Myocyte (in vitro differentiated cells): ENCODE measurements at regions not wholly inside any gene's neighbourhood (a gene's known extent, or its start where the extent isn't known, plus 50 kb on each side); places are given as distances from the start of the nearest gene placed in this dataset.

ENCODE experiments used
- DNase-seq: peaks from one replicate; pipeline ENCODE4 v3.0.0-alpha.2; 2012; ENCODE audit warnings: low read depth

GRCh38 chr3:18489939-18490338, 64.8 kb upstream of the SATB1 start:
- DNase-seq, result no peak

GRCh38 chr3:18483226-18483625, 58.1 kb upstream of the SATB1 start:
- DNase-seq, result no peak

- no peak for DNase-seq
These were observed 56.9 kb upstream of the SATB1 start for GRCh38 chr3:18481946-18482548.

- DNase-seq, result no peak
These were observed 52.5 kb upstream of the SATB1 start for GRCh38 chr3:18477620-18478019.
